Activated CD8-positive, alpha-beta memory T cell treated with anti-CD3 and anti-CD28 coated beads for 1 hour (primary cell): ENCODE measurements at regions not wholly inside any gene's neighbourhood (a gene's known extent, or its start where the extent isn't known, plus 50 kb on each side); places are given as distances from the start of the nearest gene placed in this dataset.

ENCODE experiments used
- DNase-seq, 2 donors: peaks; one replicate each; pipeline ENCODE4 v3.0.0-alpha.2; 2020; ENCODE audit warnings: low read depth in 1 of 2; ENCODE audit errors: extremely low read depth in 1 of 2

GRCh38 chr4:18842431-18842830, 820.9 kb upstream of the LCORL start:
- DNase-seq: no peak

DNA sequence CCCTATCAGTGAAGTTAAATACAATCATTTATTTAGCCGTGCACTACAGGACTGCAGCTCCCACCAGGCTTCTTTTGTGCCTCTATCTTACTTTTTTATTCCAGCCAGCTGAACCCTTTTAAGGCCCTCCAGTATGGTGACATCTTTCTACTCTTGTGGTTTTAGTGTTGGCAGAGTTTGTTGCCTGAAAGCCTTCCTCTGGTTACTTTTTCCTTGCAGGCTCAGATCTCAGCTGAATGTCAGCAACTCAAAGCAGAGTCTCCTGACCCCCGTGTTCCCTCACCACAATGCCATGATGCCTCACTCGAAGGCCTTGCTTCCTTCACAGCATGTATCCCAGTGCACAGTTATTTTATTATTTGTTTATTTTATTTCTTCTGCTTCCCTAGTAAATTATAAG, 818.9 kb upstream of the LCORL start:
- DNase-seq: no peak

DNA sequence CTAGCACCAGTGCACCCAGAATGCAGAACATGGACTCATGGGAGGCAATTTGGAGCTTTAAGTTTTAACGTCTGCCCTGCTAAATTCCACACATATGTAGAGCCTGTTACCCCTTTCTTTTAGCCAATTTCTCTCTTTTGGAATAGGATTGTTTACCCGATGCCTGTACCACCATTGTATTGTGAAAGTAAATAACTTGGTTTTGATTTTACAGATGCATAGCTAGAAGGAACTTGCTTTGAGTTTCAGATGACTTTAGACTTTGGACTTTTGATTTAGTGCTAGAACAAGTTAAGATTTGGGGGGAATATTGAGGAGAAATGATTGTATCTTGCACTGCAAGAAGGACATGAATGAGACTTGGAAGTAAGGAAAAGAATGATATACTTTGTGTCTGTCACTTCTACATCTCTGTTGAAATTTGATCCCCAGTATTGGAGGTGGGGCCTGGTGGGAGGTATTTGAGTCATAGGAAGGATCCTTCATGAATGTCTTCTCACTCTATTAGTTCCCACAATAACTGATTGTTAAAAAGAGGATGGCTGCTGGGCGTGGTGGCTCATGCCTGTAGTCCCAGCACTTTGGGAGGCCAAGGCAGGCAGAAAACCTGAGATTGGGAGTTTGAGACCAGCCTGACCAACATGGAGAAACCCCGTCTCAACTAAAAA, 794.8 kb upstream of the LCORL start:
- no peak for DNase-seq

DNA sequence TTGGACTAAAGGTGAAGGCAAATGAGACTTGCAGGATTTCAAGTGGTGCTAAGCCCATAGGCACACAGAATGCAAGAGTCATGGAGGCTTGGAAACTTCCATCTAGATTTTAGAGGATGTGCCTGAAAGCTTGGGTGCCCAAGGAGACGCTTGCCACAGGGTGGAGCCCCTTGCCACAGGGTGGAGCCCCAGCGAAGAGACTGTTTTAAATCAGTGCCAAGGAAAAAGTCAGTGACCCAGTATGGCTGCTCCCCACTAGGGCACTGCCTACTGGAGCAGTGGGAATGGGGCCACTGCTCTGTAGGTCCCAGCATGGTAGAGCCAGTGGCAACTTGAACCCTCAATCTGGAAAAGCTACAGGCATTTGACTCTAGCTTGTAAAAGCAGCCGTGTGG, 794.2 kb upstream of the LCORL start:
- no peak for DNase-seq

GRCh38 chr4:18815081-18815778, 793.7 kb upstream of the LCORL start:
- DNase-seq: no peak

- DNase-seq: no peak
Measured at GRCh38 chr4:18813771-18814170, 792.2 kb upstream of the LCORL start.

DNA sequence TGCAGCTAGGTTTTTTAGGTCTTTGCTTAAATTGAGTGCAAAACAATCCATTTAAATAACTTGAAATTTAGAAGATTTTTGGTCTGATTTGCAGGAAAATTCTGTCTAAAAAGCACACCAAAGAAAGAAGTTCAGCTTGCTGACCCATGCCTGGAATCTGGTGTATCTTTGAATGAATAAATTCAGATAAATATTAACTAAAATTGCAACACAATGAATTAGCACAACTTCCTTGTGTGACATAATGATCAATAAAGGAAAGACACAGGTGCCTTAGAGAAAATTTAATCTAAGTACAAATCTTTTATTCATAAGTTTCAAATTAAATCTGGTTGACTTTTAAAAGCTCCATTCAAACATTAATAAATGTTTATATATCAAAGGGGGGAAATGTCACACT, 791.5 kb upstream of the LCORL start:
- DNase-seq: no peak

DNA sequence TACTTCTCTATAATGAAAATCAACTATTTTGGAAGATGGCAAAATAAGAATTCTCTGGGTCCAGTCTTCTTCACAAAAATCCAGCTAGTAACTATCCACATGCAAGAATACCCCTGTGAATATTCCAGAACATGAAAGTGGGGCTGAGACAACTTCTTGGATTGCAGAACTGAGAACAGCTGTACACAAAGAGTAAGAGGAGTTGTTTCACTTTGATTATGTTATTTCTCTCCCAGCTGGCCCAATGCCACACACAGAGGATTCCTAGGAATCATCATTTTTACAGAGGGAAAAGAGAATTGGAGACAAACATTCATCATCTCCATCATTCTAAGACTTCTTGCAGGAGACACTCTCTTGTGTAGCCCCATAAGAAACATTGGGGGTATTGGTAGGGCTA, 782.2 kb upstream of the LCORL start:
- DNase-seq: no peak

DNA sequence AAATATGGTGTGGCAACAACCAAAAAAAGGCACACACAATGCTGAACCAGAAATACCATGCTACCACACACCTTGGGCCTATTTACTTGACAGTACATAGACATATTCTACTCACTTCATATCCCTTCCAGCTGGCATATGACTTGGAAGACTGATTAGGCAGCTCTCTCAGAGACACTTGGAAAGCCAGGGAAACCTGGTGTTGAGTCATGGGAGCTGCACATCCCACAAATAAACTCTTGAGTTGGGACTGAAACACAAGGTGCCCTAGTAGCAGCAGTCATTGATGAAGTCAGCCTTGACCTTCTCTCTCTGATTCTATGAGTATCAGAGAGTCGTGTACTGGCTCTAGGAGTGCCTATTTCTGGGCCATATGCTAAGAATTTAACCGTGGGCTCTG, 776.6 kb upstream of the LCORL start:
- no peak for DNase-seq

DNA sequence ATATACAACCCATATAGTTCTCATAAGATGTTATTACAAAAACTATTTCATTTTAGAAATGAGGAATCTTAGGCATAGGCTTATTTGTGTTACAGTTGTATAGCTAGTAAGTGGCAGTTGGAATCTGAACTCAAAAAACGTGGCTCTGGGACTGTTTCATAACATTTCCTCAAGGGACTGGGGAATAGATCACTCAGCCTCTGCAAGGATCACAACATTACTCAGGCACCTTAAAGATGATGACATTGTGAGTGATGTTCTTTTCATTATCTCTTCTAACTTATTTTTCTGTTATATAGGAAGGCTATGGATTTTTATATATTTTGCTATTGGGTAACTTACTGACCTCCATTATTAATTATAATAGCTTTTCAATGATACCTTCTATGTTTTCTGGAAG, 774.2 kb upstream of the LCORL start:
- DNase-seq: no peak

DNA sequence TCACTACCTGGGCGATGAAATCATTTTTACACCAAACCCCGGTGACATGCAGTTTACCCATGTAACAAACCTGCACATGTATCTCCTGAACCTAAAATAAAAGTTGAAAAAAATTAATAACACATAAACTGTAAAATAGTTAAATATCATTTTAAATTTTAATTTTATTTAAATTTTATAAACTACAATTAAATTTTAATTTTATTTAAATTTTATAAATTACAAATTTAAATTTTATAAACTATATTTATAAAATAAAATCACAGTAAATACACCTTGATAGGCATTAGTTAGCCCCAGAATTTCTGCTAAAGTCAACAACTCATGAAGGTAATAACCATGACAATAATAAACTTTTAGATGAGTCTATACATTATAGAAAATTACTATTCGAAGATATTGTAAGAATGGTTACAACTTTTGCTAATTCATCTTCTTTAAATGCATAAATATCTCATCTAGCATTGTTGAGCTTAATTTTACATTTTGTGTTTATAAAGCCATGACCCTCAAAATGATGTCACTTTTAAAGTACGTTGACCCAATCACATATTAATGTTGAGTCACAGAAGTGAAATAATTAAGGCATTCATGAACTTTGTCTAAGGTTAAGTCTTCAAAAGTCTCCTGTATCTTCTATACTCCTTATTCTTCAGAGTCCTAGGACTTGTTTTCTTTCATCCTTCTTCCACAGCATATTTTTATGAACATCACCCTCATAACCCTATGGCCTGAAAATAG, 755.8 kb upstream of the LCORL start:
- no peak for DNase-seq

- DNase-seq: no peak
Measured at GRCh38 chr4:18767921-18768320, 746.4 kb upstream of the LCORL start.

DNA sequence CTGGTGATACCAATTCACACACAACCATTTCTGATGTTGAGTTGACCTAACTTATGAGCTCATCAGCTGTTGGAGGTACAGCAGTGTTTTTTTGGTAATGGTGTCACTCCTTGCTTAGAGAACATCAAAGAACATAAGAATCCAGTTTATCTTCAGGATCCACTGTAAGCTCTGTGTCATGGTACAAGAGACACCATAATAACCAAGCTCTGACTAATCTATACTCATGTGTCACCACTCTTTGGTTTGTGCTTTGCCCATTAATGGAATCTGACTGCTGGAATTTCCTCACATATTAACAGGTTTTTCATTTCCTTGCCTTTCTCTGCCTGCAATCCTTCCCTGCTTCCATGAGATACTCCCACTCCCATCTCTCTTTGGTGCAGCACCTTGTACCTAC, 735.1 kb upstream of the LCORL start:
- DNase-seq: no peak

DNA sequence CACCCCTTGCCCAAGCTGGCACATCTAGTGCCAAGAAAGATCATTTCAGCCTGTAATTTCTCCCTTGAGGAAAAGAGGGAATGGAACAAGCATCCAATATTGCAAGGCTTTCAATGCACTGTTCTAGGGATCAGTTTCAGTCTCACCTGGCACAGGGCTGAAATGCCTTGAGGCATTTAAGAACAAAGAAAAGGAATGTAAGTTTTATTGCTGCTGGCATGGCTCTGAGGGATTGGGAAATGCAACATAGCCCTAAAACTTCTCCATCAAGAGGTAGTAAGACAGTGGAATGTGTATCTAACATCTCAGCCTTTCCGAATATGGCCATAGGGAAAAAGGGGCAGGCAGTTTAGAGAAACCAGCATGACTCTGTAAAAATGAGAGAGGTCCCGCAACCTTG, 732.6 kb upstream of the LCORL start:
- no peak for DNase-seq

- no peak for DNase-seq
Measured at GRCh38 chr4:18751083-18751482, 729.5 kb upstream of the LCORL start.

GRCh38 chr4:18749391-18749790, 727.8 kb upstream of the LCORL start:
- no peak for DNase-seq

- DNase-seq: no peak
Measured at GRCh38 chr4:18736551-18736950, 715.0 kb upstream of the LCORL start.

DNA sequence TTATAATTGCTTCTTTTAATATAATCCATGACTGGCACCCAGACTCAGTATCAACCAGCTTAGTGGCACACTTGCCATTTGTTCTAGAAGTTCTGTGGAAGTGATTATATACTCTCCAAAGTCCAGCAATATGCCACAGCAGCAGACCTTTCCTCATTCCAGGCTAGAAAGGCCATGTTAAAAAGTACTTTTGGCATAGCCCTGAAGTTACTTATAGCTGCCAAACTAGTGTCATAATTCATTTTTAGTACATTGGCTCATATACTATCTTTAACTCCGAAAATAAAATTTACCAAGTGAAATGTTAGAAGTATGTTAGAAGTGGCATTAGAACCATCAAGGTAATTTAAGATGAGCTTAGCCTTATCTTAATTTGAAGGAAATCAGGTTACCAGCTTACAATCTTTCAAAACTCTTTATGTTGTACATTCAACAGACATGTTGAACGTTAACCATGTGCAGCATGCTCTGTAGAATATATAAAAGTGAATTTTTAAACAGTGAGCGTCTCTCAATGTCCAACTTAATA, 714.2 kb upstream of the LCORL start:
- DNase-seq: no peak

DNA sequence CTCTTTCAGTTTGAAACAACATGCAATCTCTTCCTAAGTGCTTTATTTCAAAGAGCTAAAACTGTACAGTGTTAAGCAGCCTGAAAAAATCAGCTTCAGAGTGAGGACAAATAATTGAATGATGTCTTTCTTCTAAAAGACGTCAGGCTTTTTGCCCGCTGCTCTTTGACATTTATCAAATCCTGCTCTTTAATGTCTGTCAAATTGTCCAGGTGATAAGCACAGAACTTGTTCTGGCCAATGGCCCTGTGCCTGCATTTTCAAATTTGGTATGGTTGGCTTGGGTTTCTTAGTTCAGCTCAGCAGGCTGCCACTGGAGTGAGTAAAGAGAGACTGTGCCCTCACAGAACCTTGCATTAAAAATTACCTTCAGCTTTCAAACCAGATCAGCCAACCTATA, 712.9 kb upstream of the LCORL start:
- no peak for DNase-seq

- DNase-seq: no peak
Measured at GRCh38 chr4:18733961-18734360, 712.4 kb upstream of the LCORL start.

DNA sequence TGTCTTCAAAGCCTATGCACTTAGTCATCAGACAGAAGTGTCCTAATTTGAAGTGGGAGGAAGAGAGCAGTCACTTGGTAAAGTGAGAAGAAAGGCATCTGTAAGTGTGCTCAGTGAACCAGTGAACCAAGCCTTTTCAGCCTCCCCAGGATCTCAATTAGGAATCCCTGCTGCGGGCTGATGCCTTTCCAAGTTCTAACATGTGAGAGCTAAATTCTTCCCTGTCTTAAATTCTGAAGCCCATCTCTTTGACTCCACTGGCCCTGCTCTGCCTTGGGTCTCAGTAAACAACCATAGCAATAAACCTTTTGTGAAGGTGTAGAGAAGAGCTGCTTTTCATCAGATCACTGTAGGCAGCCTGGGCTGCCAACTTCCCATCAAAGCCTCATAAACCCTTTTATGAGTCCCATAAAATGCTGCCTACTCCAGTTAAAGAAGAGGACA, 701.2 kb upstream of the LCORL start:
- no peak for DNase-seq
